ENCODE measurements at regions not wholly inside any gene's neighbourhood (a gene's known extent, or its start where the extent isn't known, plus 50 kb on each side); places are given as distances from the start of the nearest gene placed in this dataset.

DNA sequence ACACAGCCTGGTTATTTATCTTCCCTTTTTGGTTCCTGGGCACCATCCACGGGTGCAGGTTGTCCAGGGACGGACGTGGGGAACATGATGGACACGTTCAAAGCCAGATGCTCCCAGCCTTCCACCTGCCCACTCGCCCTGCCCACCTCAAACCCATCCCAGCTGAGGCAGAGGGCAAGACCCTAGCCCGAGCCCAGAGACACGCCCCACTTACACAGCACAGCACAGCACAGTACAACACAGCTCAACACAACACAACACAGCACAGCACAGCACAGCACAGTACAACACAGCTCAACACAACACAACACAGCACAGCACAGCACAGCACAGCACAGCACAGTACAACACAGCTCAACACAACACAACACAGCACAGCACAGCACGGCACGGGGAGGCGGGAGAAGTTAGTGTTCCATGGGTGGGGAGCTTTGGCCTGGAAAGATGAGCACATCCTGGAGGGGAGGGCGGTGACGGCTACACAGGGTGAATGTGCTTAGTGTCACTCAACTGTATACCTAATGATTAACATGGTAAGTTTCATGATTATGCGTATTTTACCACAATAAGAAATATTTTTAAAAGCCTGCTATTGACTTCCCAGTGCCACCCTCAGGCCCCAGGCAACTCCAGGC, 1507.5 kb downstream of the BRD1 start:
- no peak overlapping the region for H3K27ac ChIP-seq (ENCODE audit: extremely low read depth, low read depth, low read length)
- TF ChIP-seq ZNF37A (tag by site-specific recombination; IDR thresholded peaks at IDR 0.05) (no peak), GLIS1 (tag by site-specific recombination; IDR thresholded peaks at IDR 0.05) (no peak), ZNF184 (tag by site-specific recombination; IDR thresholded peaks at IDR 0.05) (no peak), SP7 (tag by site-specific recombination; IDR thresholded peaks at IDR 0.05) (no peak), MZF1 (tag by site-specific recombination; IDR thresholded peaks at IDR 0.05; ENCODE audit: borderline replicate concordance) (no peak), KLF16 (tag by site-specific recombination; IDR thresholded peaks at IDR 0.05) (no peak), HOXD13 (CRISPR knock-in tag; IDR thresholded peaks at IDR 0.05; ENCODE audit: borderline replicate concordance) (no peak), ZNF837 (tag by site-specific recombination; IDR thresholded peaks at IDR 0.05) (no peak), ZNF707 (tag by site-specific recombination; IDR thresholded peaks at IDR 0.05) (no peak), ZNF610 (tag by site-specific recombination; IDR thresholded peaks at IDR 0.05; ENCODE audit: borderline replicate concordance) (no peak), ZNF423 (tag by site-specific recombination; IDR thresholded peaks at IDR 0.05) (no peak), KLF1 (tag by site-specific recombination; IDR thresholded peaks at IDR 0.05) (no peak)
- TF ChIP-seq, protein P1, sequence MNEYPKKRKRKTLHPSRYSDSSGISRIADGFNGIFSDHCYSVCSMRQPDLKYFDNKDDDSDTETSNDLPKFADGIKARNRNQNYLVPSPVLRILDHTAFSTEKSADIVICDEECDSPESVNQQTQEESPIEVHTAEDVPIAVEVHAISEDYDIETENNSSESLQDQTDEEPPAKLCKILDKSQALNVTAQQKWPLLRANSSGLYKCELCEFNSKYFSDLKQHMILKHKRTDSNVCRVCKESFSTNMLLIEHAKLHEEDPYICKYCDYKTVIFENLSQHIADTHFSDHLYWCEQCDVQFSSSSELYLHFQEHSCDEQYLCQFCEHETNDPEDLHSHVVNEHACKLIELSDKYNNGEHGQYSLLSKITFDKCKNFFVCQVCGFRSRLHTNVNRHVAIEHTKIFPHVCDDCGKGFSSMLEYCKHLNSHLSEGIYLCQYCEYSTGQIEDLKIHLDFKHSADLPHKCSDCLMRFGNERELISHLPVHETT (tag by site-specific recombination; IDR thresholded peaks at IDR 0.05) = no peak
- TF ChIP-seq, protein P2, sequence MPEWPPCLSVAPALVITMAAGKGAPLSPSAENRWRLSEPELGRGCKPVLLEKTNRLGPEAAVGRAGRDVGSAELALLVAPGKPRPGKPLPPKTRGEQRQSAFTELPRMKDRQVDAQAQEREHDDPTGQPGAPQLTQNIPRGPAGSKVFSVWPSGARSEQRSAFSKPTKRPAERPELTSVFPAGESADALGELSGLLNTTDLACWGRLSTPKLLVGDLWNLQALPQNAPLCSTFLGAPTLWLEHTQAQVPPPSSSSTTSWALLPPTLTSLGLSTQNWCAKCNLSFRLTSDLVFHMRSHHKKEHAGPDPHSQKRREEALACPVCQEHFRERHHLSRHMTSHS (tag by site-specific recombination; IDR thresholded peaks at IDR 0.05) = no peak
- TF ChIP-seq, protein P3, sequence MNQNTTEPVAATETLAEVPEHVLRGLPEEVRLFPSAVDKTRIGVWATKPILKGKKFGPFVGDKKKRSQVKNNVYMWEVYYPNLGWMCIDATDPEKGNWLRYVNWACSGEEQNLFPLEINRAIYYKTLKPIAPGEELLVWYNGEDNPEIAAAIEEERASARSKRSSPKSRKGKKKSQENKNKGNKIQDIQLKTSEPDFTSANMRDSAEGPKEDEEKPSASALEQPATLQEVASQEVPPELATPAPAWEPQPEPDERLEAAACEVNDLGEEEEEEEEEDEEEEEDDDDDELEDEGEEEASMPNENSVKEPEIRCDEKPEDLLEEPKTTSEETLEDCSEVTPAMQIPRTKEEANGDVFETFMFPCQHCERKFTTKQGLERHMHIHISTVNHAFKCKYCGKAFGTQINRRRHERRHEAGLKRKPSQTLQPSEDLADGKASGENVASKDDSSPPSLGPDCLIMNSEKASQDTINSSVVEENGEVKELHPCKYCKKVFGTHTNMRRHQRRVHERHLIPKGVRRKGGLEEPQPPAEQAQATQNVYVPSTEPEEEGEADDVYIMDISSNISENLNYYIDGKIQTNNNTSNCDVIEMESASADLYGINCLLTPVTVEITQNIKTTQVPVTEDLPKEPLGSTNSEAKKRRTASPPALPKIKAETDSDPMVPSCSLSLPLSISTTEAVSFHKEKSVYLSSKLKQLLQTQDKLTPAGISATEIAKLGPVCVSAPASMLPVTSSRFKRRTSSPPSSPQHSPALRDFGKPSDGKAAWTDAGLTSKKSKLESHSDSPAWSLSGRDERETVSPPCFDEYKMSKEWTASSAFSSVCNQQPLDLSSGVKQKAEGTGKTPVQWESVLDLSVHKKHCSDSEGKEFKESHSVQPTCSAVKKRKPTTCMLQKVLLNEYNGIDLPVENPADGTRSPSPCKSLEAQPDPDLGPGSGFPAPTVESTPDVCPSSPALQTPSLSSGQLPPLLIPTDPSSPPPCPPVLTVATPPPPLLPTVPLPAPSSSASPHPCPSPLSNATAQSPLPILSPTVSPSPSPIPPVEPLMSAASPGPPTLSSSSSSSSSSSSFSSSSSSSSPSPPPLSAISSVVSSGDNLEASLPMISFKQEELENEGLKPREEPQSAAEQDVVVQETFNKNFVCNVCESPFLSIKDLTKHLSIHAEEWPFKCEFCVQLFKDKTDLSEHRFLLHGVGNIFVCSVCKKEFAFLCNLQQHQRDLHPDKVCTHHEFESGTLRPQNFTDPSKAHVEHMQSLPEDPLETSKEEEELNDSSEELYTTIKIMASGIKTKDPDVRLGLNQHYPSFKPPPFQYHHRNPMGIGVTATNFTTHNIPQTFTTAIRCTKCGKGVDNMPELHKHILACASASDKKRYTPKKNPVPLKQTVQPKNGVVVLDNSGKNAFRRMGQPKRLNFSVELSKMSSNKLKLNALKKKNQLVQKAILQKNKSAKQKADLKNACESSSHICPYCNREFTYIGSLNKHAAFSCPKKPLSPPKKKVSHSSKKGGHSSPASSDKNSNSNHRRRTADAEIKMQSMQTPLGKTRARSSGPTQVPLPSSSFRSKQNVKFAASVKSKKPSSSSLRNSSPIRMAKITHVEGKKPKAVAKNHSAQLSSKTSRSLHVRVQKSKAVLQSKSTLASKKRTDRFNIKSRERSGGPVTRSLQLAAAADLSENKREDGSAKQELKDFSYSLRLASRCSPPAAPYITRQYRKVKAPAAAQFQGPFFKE (tag by site-specific recombination; IDR thresholded peaks at IDR 0.05; ENCODE audit: borderline replicate concordance) = no peak
- TF ChIP-seq, protein P4, sequence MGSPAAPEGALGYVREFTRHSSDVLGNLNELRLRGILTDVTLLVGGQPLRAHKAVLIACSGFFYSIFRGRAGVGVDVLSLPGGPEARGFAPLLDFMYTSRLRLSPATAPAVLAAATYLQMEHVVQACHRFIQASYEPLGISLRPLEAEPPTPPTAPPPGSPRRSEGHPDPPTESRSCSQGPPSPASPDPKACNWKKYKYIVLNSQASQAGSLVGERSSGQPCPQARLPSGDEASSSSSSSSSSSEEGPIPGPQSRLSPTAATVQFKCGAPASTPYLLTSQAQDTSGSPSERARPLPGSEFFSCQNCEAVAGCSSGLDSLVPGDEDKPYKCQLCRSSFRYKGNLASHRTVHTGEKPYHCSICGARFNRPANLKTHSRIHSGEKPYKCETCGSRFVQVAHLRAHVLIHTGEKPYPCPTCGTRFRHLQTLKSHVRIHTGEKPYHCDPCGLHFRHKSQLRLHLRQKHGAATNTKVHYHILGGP (tag by site-specific recombination; IDR thresholded peaks at IDR 0.05) = no peak
- POLR2A ChIA-PET = no interaction called here
- H3K4me1 ChIP-seq (ENCODE audit: control insufficient read depth, insufficient read depth, low read length) = no peaks in the 10 kb centered on the region
- H3K9me3 ChIP-seq (ENCODE audit: control insufficient read depth, insufficient read depth, low read depth, low read length) = peaks cover 5% of the 10 kb centered on the region
- CTCF ChIA-PET = interaction anchor here (0.5 kb wide), 1 partner anchor 178 kb away, joined by 3 read pairs; no protein-coding TSS in a partner anchor
- H3K36me3 ChIP-seq (ENCODE audit: control insufficient read depth in 2 of 2, insufficient read depth in 1 of 2, low read length in 2 of 2) = no peaks in the 10 kb centered on the region
- no peak overlapping the region for H3K4me3 ChIP-seq (ENCODE audit: low read depth, low read length)
